ENCODE measurements at regions not wholly inside any gene's neighbourhood (a gene's known extent, or its start where the extent isn't known, plus 50 kb on each side); places are given as distances from the start of the nearest gene placed in this dataset.

GRCh38 chr7:42740408-42740807 lies 171.5 kb downstream of the C7orf25 start:
- H4K20me1 ChIP-seq (replicated peaks; ENCODE audit: control insufficient read depth, insufficient read depth, low read length): no peaks in the 10 kb centered on the region
- FAIRE-seq (no peak), DNase-seq (ENCODE audit: extremely low read depth in 1 of 4, low spot score in 3 of 4) (no peak), ATAC-seq (no peak)
- no peak overlapping the region for H3K27ac ChIP-seq (ENCODE audit: extremely low read depth, low read depth, low read length)
- no peaks in the 10 kb centered on the region for H3K27me3 ChIP-seq (ENCODE audit: control insufficient read depth in 2 of 2, insufficient read depth in 2 of 2, low read length in 2 of 2)
- POLR2A ChIA-PET: interaction anchor here (0.6 kb wide), 1 partner anchor 136 kb away, joined by 3 read pairs; no protein-coding TSS in a partner anchor
- H3K79me2 ChIP-seq (ENCODE audit: control insufficient read depth, insufficient read depth, low read length): no peaks in the 10 kb centered on the region
- no peak overlapping the region for H3K4me2 ChIP-seq (ENCODE audit: insufficient read depth, low read length)
- 1% methylated on average over 3 of the region's 3 CpGs for WGBS (ENCODE audit: insufficient coverage, low coverage, missing lambda C conversion rate)
- H3K9ac ChIP-seq (ENCODE audit: insufficient read depth in 1 of 2, low read depth in 2 of 2, low read length in 2 of 2): no peak overlapping the region
- no peaks in the 10 kb centered on the region for H3K9me3 ChIP-seq (replicated peaks; ENCODE audit: control insufficient read depth, insufficient read depth, low read depth, low read length)
- H3K4me3 ChIP-seq: no peak overlapping the region
- in situ Hi-C loops (cut with MboI): no loop called here
- H3K4me1 ChIP-seq (replicated peaks in 1 of 2; ENCODE audit: control insufficient read depth in 2 of 2, insufficient read depth in 2 of 2, low read length in 2 of 2): no peaks in the 10 kb centered on the region
- BruUV-seq (replicated peaks): no TSS peak
- H2AFZ ChIP-seq (ENCODE audit: low read depth, low read length): no peak overlapping the region
- CTCF ChIA-PET (ENCODE audit: low intra/inter-chr PET ratio): no interaction called here
- H3K36me3 ChIP-seq (ENCODE audit: control insufficient read depth, insufficient read depth, low read length): no peaks in the 10 kb centered on the region
- no peaks in the 10 kb centered on the region for H3K9me1 ChIP-seq (ENCODE audit: control insufficient read depth, insufficient read depth, low read length)
- intact Hi-C loops (cut with micrococcal nuclease): no loop called here
- TF ChIP-seq NR2C1 (IDR thresholded peaks at IDR 0.05): no peak
- no peak for TF ChIP-seq NR2C1 (tag; IDR thresholded peaks at IDR 0.05)
- TF ChIP-seq NFE2 (IDR thresholded peaks at IDR 0.05; ENCODE audit: low read depth): no peak
- no peak for TF ChIP-seq HDAC6 (IDR thresholded peaks at IDR 0.05; ENCODE audit: low read depth, low read length)
- TF ChIP-seq, protein P1, sequence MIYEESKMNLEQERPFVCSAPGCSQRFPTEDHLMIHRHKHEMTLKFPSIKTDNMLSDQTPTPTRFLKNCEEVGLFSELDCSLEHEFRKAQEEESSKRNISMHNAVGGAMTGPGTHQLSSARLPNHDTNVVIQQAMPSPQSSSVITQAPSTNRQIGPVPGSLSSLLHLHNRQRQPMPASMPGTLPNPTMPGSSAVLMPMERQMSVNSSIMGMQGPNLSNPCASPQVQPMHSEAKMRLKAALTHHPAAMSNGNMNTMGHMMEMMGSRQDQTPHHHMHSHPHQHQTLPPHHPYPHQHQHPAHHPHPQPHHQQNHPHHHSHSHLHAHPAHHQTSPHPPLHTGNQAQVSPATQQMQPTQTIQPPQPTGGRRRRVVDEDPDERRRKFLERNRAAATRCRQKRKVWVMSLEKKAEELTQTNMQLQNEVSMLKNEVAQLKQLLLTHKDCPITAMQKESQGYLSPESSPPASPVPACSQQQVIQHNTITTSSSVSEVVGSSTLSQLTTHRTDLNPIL (CRISPR knock-in tag; IDR thresholded peaks at IDR 0.05): no peak
- TF ChIP-seq, protein P2, sequence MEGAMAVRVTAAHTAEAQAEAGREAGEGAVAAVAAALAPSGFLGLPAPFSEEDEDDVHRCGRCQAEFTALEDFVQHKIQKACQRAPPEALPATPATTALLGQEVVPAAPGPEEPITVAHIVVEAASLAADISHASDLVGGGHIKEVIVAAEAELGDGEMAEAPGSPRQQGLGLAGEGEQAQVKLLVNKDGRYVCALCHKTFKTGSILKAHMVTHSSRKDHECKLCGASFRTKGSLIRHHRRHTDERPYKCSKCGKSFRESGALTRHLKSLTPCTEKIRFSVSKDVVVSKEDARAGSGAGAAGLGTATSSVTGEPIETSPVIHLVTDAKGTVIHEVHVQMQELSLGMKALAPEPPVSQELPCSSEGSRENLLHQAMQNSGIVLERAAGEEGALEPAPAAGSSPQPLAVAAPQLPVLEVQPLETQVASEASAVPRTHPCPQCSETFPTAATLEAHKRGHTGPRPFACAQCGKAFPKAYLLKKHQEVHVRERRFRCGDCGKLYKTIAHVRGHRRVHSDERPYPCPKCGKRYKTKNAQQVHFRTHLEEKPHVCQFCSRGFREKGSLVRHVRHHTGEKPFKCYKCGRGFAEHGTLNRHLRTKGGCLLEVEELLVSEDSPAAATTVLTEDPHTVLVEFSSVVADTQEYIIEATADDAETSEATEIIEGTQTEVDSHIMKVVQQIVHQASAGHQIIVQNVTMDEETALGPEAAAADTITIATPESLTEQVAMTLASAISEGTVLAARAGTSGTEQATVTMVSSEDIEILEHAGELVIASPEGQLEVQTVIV (CRISPR knock-in tag; IDR thresholded peaks at IDR 0.05; ENCODE audit: borderline replicate concordance): no peak
- no peak for TF ChIP-seq SNAPC5 (CRISPR knock-in tag; IDR thresholded peaks at IDR 0.05)
- TF ChIP-seq TCFL5 (CRISPR knock-in tag; conservative IDR thresholded peaks at IDR 0.05): no peak
- TF ChIP-seq, protein P3, sequence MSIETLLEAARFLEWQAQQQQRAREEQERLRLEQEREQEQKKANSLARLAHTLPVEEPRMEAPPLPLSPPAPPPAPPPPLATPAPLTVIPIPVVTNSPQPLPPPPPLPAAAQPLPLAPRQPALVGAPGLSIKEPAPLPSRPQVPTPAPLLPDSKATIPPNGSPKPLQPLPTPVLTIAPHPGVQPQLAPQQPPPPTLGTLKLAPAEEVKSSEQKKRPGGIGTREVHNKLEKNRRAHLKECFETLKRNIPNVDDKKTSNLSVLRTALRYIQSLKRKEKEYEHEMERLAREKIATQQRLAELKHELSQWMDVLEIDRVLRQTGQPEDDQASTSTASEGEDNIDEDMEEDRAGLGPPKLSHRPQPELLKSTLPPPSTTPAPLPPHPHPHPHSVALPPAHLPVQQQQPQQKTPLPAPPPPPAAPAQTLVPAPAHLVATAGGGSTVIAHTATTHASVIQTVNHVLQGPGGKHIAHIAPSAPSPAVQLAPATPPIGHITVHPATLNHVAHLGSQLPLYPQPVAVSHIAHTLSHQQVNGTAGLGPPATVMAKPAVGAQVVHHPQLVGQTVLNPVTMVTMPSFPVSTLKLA (conservative IDR thresholded peaks at IDR 0.05): no peak
- no peak for TF ChIP-seq CREB1 (IDR thresholded peaks at IDR 0.05)
- no peak for TF ChIP-seq CREB1 (CRISPR knock-in tag; IDR thresholded peaks at IDR 0.05)
- no peak for TF ChIP-seq ZNF695 (CRISPR knock-in tag; IDR thresholded peaks at IDR 0.05)
- no peak for TF ChIP-seq ZNF79 (CRISPR knock-in tag; IDR thresholded peaks at IDR 0.05; ENCODE audit: low read depth)
- TF ChIP-seq EZH2 (IDR thresholded peaks at IDR 0.05; ENCODE audit: borderline replicate concordance, low read depth, low read length): no peak

Data from K562 (cell line).